Fibroblast of pulmonary artery (primary cell): ENCODE measurements at regions not wholly inside any gene's neighbourhood (a gene's known extent, or its start where the extent isn't known, plus 50 kb on each side); places are given as distances from the start of the nearest gene placed in this dataset.
A peak's percentile ranks its signal among the peaks of the same experiment; 100 is the strongest.
"Not testable (repeated sequence)": the region's sequence is repeated elsewhere in the genome, so short reads cannot be mapped to it uniquely, and the experiment has no call there.

Experiments used
- DNase-seq: peaks from one replicate; pipeline ENCODE4 v3.0.0-alpha.2; 2010; ENCODE audit warnings: low read depth
- H3K4me3 ChIP-seq: replicated peaks from 2 replicates; pipeline ENCODE4 v1.5.1; 2011; ENCODE audit warnings: low read depth, mild to moderate bottlenecking, control low read depth, low read length, moderate library complexity
- CTCF ChIP-seq: IDR thresholded peaks from 2 replicates; pipeline ENCODE4 v1.5.1; 2011; ENCODE audit warnings: mild to moderate bottlenecking, control low read depth, low read length, inconsistent platforms; ENCODE audit errors: missing control alignments

GRCh38 chr6:121592261-121592935, 157.0 kb downstream of the GJA1 start:
- no peak for DNase-seq
- TF ChIP-seq CTCF = no peak
- H3K4me3 ChIP-seq = no peak overlapping the region

- H3K4me3 ChIP-seq = no peak overlapping the region
- DNase-seq = peak; percentile 25
- no peak for TF ChIP-seq CTCF
Measured at GRCh38 chr6:121593011-121593641, 157.7 kb downstream of the GJA1 start.

- DNase-seq = no peak
- TF ChIP-seq CTCF = no peak
- no peak overlapping the region for H3K4me3 ChIP-seq
Measured at GRCh38 chr6:121594053-121594452, 158.6 kb downstream of the GJA1 start.

- no peak for TF ChIP-seq CTCF
- no peak for DNase-seq
- no peak overlapping the region for H3K4me3 ChIP-seq
Measured at GRCh38 chr6:121595646-121596045, 160.2 kb downstream of the GJA1 start.

GRCh38 chr6:121596441-121596840, 161.0 kb downstream of the GJA1 start:
- no peak for TF ChIP-seq CTCF
- no peak for DNase-seq
- no peak overlapping the region for H3K4me3 ChIP-seq

- no peak overlapping the region for H3K4me3 ChIP-seq
- peak; percentile 22 for DNase-seq
- TF ChIP-seq CTCF = no peak
Measured at GRCh38 chr6:121597654-121598053, 162.2 kb downstream of the GJA1 start.

GRCh38 chr6:121599331-121599730, 163.9 kb downstream of the GJA1 start:
- not testable (repeated sequence) for H3K4me3 ChIP-seq, DNase-seq
